GM12875 (cell line): ENCODE measurements at regions not wholly inside any gene's neighbourhood (a gene's known extent, or its start where the extent isn't known, plus 50 kb on each side); places are given as distances from the start of the nearest gene placed in this dataset.

Experiments
- H3K4me3 ChIP-seq: one replicate; pipeline ENCODE4 v1.5.1; 2011; ENCODE audit warnings: low read depth, low read length, control low read depth
- CTCF ChIP-seq: IDR thresholded peaks from 2 replicates; pipeline ENCODE4 v1.5.1; 2011; ENCODE audit warnings: low read depth, mild to moderate bottlenecking, control low read depth, inconsistent platforms, low read length, moderate library complexity, borderline replicate concordance; ENCODE audit not compliant: insufficient read depth

- no peak overlapping the region for H3K4me3 ChIP-seq
- no peak for TF ChIP-seq CTCF
Observed at GRCh38 chr13:91193358-91193757, 154.1 kb upstream of the MIR17HG start.

- H3K4me3 ChIP-seq = no peak overlapping the region
- TF ChIP-seq CTCF = no peak
Observed at GRCh38 chr13:91195789-91196188, 151.7 kb upstream of the MIR17HG start.

GRCh38 chr13:91196958-91197357 lies 150.5 kb upstream of the MIR17HG start:
- no peak overlapping the region for H3K4me3 ChIP-seq
- TF ChIP-seq CTCF = no peak

GRCh38 chr13:91199866-91200265 lies 147.6 kb upstream of the MIR17HG start:
- no peak for TF ChIP-seq CTCF
- no peak overlapping the region for H3K4me3 ChIP-seq

- no peak overlapping the region for H3K4me3 ChIP-seq
- TF ChIP-seq CTCF = no peak
Observed at GRCh38 chr13:91200486-91200885, 147.0 kb upstream of the MIR17HG start.

- no peak for TF ChIP-seq CTCF
- no peak overlapping the region for H3K4me3 ChIP-seq
Observed at GRCh38 chr13:91203430-91203829, 144.1 kb upstream of the MIR17HG start.

GRCh38 chr13:91207261-91207660 lies 140.2 kb upstream of the MIR17HG start:
- no peak overlapping the region for H3K4me3 ChIP-seq
- TF ChIP-seq CTCF = no peak
